ENCODE measurements at regions not wholly inside any gene's neighbourhood (a gene's known extent, or its start where the extent isn't known, plus 50 kb on each side); places are given as distances from the start of the nearest gene placed in this dataset.
"Not testable (repeated sequence)": the region's sequence is repeated elsewhere in the genome, so short reads cannot be mapped to it uniquely, and the experiment has no call there.

GRCh38 chr1:190685676-190686075, 208.0 kb upstream of the BRINP3 start:
- no peak overlapping the region for H2AFZ ChIP-seq
- H3K27ac ChIP-seq = no peak overlapping the region
- no peak overlapping the region for H3K4me2 ChIP-seq
- no peak overlapping the region for H3K4me3 ChIP-seq
- no peaks in the 10 kb centered on the region for H3K9me3 ChIP-seq (ENCODE audit: low read depth)
- DNase-seq (ENCODE audit: low spot score) = no peak
- TF ChIP-seq CTCF (IDR thresholded peaks at IDR 0.05; ENCODE audit: poor library complexity) (no peak), EZH2 (IDR thresholded peaks at IDR 0.05; ENCODE audit: borderline replicate concordance) (no peak), EZH2phosphoT487 (IDR thresholded peaks at IDR 0.05; ENCODE audit: low read depth, severe bottlenecking, unreplicated experiment) (no peak)
- 77% methylated on average over 4 of the region's 4 CpGs for WGBS (ENCODE audit: low lambda C conversion rate, missing lambda C conversion rate)
- no peaks in the 10 kb centered on the region for H3K79me2 ChIP-seq
- no peaks in the 10 kb centered on the region for H3K36me3 ChIP-seq (replicated peaks; ENCODE audit: insufficient read depth, low read depth)
- H3K9me2 ChIP-seq (replicated peaks; ENCODE audit: insufficient read depth) = peaks cover 4% of the 10 kb centered on the region
- no peaks in the 10 kb centered on the region for H3K4me1 ChIP-seq (ENCODE audit: insufficient read depth)
- H3K27me3 ChIP-seq = no peaks in the 10 kb centered on the region
- H4K20me1 ChIP-seq (ENCODE audit: insufficient read depth, poor library complexity, severe bottlenecking) = no peaks in the 10 kb centered on the region

DNA sequence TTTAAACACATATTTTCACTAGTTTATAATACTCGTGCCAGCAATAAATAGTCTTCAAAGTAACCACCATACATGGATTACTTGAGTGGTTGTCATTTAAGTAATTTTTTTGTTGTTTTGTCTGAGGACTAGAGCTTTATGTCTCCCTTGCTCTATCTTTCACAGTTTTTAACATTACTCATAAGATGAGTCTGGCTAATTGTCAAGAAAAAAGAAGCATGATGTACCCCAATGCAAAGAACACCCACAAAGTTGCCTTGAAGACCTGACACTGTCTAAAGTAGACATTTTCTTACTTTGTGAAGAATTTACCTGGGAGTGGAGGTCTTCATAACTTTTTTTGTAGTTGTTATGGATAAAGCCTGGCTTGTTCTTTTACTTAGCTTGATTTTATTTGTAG, 210.4 kb upstream of the BRINP3 start:
- Histone ChIP-seq H3K27me3 (no peaks in the 10 kb centered on the region), H4K20me1 (ENCODE audit: insufficient read depth, poor library complexity, severe bottlenecking) (no peaks in the 10 kb centered on the region), H3K9me2 (replicated peaks; ENCODE audit: insufficient read depth) (peaks cover 4% of the 10 kb centered on the region), H3K9me3 (ENCODE audit: low read depth) (no peaks in the 10 kb centered on the region), H3K36me3 (replicated peaks; ENCODE audit: insufficient read depth, low read depth) (no peaks in the 10 kb centered on the region), H3K79me2 (no peaks in the 10 kb centered on the region), H3K4me2 (no peak overlapping the region), H3K4me1 (ENCODE audit: insufficient read depth) (no peaks in the 10 kb centered on the region), H2AFZ (no peak overlapping the region), H3K27ac (no peak overlapping the region), H3K4me3 (no peak overlapping the region)
- TF ChIP-seq EZH2 (IDR thresholded peaks at IDR 0.05; ENCODE audit: borderline replicate concordance) (no peak), CTCF (IDR thresholded peaks at IDR 0.05; ENCODE audit: poor library complexity) (no peak), EZH2phosphoT487 (IDR thresholded peaks at IDR 0.05; ENCODE audit: low read depth, severe bottlenecking, unreplicated experiment) (no peak)
- no peak for DNase-seq (ENCODE audit: low spot score)
- WGBS (ENCODE audit: low lambda C conversion rate, missing lambda C conversion rate) = 64% methylated on average over 1 of the region's 1 CpG

DNA sequence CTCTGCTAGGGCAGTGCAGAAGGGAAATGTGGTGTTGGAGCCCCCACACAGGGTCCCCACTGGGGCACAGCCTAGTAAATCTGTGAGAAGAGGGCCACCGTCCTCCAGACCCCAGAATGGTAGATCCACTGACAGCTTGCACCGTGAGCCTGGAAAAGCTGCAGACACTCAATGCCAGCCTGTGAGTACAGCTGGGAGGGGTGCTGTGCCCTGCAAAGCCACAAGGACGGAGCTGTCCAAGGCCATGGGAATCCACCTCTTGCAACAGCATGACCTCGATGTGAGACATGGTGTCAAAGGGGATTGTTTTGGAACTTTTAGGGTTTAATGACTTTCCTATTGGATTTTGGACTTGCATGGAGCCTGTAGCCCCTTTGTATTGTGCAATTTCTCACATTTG, 220.8 kb upstream of the BRINP3 start:
- not testable (repeated sequence) for H3K9me2 ChIP-seq (replicated peaks; ENCODE audit: insufficient read depth); H3K79me2 ChIP-seq; H3K4me1 ChIP-seq (ENCODE audit: insufficient read depth); H3K27ac ChIP-seq; H3K4me3 ChIP-seq; DNase-seq (ENCODE audit: low spot score); H3K4me2 ChIP-seq; H3K36me3 ChIP-seq (replicated peaks; ENCODE audit: insufficient read depth, low read depth); H2AFZ ChIP-seq; H4K20me1 ChIP-seq (ENCODE audit: insufficient read depth, poor library complexity, severe bottlenecking); H3K9me3 ChIP-seq (ENCODE audit: low read depth); H3K27me3 ChIP-seq
- 89% methylated on average over 4 of the region's 4 CpGs for WGBS (ENCODE audit: low lambda C conversion rate, missing lambda C conversion rate)

GRCh38 chr1:190699165-190699564, 221.5 kb upstream of the BRINP3 start:
- no peaks in the 10 kb centered on the region for H3K9me2 ChIP-seq (replicated peaks; ENCODE audit: insufficient read depth)
- H3K27me3 ChIP-seq = no peaks in the 10 kb centered on the region
- DNase-seq (ENCODE audit: low spot score) = no peak
- no peaks in the 10 kb centered on the region for H3K36me3 ChIP-seq (replicated peaks; ENCODE audit: insufficient read depth, low read depth)
- no peaks in the 10 kb centered on the region for H3K79me2 ChIP-seq
- H3K4me1 ChIP-seq (ENCODE audit: insufficient read depth) = no peaks in the 10 kb centered on the region
- no peak overlapping the region for H3K27ac ChIP-seq
- no peaks in the 10 kb centered on the region for H4K20me1 ChIP-seq (ENCODE audit: insufficient read depth, poor library complexity, severe bottlenecking)
- H3K9me3 ChIP-seq (ENCODE audit: low read depth) = no peaks in the 10 kb centered on the region
- H2AFZ ChIP-seq = no peak overlapping the region
- H3K4me3 ChIP-seq = no peak overlapping the region
- no peak overlapping the region for H3K4me2 ChIP-seq
- 85% methylated on average over 3 of the region's 3 CpGs for WGBS (ENCODE audit: low lambda C conversion rate, missing lambda C conversion rate)
- no peak for TF ChIP-seq EZH2 (IDR thresholded peaks at IDR 0.05; ENCODE audit: borderline replicate concordance)
- no peak for TF ChIP-seq CTCF (IDR thresholded peaks at IDR 0.05; ENCODE audit: poor library complexity)
- TF ChIP-seq EZH2phosphoT487 (IDR thresholded peaks at IDR 0.05; ENCODE audit: low read depth, severe bottlenecking, unreplicated experiment) = no peak
